IMR-90 (cell line): ENCODE measurements at regions not wholly inside any gene's neighbourhood (a gene's known extent, or its start where the extent isn't known, plus 50 kb on each side); places are given as distances from the start of the nearest gene placed in this dataset.

Source experiments
- ATAC-seq: fragments of 200-7000 bp; cut with Tn5 transposase; 2 replicates; pipeline ENCODE4 v1.9.1; 2020; ENCODE audit warnings: low read depth, mild to moderate bottlenecking, moderate library complexity
- BruUV-seq: library from RNA; stranded (reverse); fragments of 400-500 nt; replicated peaks from 2 replicates; lab custom pipeline; 2021; lab: Mats Ljungman, UMichigan
- CTCF ChIA-PET: fragments of 300-600 bp; formaldehyde crosslinking; extraction: SDS; loops from one replicate; lab custom pipeline; 2021; ENCODE audit warnings: antibody characterized with exemption; lab: Yijun Ruan, JAX
- POLR2A ChIA-PET: fragments of 300-600 bp; sonication (Branson Sonifier 250); formaldehyde crosslinking; loops from one replicate; lab custom pipeline; 2022; ENCODE audit warnings: antibody characterized with exemption; ENCODE audit not compliant: unreplicated experiment; lab: Charles Lee
- DNase-seq: peaks from one replicate; pipeline ENCODE4 v3.0.0; 2013
- H2AFZ ChIP-seq: replicated peaks from 2 replicates; pipeline ENCODE3; 2013; ENCODE audit warnings: low read length, mild to moderate bottlenecking; ENCODE audit not compliant: poor library complexity
- H2AK5ac ChIP-seq: 2 replicates; pipeline ENCODE4 v1.6.1; 2013; ENCODE audit warnings: low read depth, low read length, inconsistent platforms
- H2AK9ac ChIP-seq: replicated peaks from 2 replicates; pipeline ENCODE3; 2013; ENCODE audit warnings: mild to moderate bottlenecking, low read depth, low read length, moderate library complexity; ENCODE audit not compliant: poor library complexity
- H2BK120ac ChIP-seq: 2 replicates; pipeline ENCODE4 v1.6.1; 2013; ENCODE audit warnings: low read depth, low read length, inconsistent platforms
- H2BK15ac ChIP-seq: 3 replicates; pipeline ENCODE4 v1.6.1; 2013; ENCODE audit warnings: low read depth, low read length, inconsistent platforms
- H2BK20ac ChIP-seq: 2 replicates; pipeline ENCODE4 v1.6.1; 2013; ENCODE audit warnings: low read depth, mild to moderate bottlenecking, inconsistent platforms, low read length, moderate library complexity
- H2BK5ac ChIP-seq: 2 replicates; pipeline ENCODE4 v1.6.1; 2013; ENCODE audit warnings: mild to moderate bottlenecking, low read depth, low read length, inconsistent platforms; ENCODE audit not compliant: poor library complexity, severe bottlenecking
- H3K14ac ChIP-seq: replicated peaks from 2 replicates; pipeline ENCODE4 v1.6.1; 2013; ENCODE audit warnings: low read depth, low read length, inconsistent platforms
- H3K18ac ChIP-seq: 2 replicates; pipeline ENCODE4 v1.6.1; 2013; ENCODE audit warnings: low read depth, low read length, control low read depth
- H3K23ac ChIP-seq: 2 replicates; pipeline ENCODE4 v1.6.1; 2013; ENCODE audit warnings: low read depth, low read length, inconsistent platforms
- H3K27ac ChIP-seq: 2 replicates; pipeline ENCODE4 v1.5.1; 2013; ENCODE audit warnings: mild to moderate bottlenecking, control low read depth, low read length; ENCODE audit not compliant: insufficient read depth
- H3K27me3 ChIP-seq: 2 replicates; pipeline ENCODE4 v1.6.1; 2013; ENCODE audit warnings: low read length; ENCODE audit not compliant: control insufficient read depth, insufficient read depth
- H3K36me3 ChIP-seq: 2 replicates; pipeline ENCODE4 v1.6.1; 2013; ENCODE audit warnings: low read length, mixed read lengths; ENCODE audit not compliant: control insufficient read depth, insufficient read depth
- H3K4ac ChIP-seq: 2 replicates; pipeline ENCODE4 v1.6.1; 2013; ENCODE audit warnings: low read depth, low read length, inconsistent platforms
- H3K4me1 ChIP-seq: 2 replicates; pipeline ENCODE4 v1.6.1; 2013; ENCODE audit warnings: low read length, mixed read lengths; ENCODE audit not compliant: control insufficient read depth, insufficient read depth
- H3K4me2 ChIP-seq: 2 replicates; pipeline ENCODE4 v1.6.1; 2013; ENCODE audit warnings: low read depth, mild to moderate bottlenecking, control low read depth, low read length, moderate library complexity
- H3K4me3 ChIP-seq: 2 replicates; pipeline ENCODE4 v1.5.1; 2013; ENCODE audit warnings: low read depth, mild to moderate bottlenecking, control low read depth, low read length, moderate library complexity; ENCODE audit not compliant: insufficient read depth
- H3K56ac ChIP-seq: 2 replicates; pipeline ENCODE4 v1.6.1; 2013; ENCODE audit warnings: low read length, inconsistent platforms; ENCODE audit not compliant: insufficient read depth; ENCODE audit errors: extremely low read depth
- H3K79me1 ChIP-seq, 2 experiments: 2 replicates each; pipeline ENCODE4 v1.6.1; 2013; ENCODE audit warnings: low read length in 2 of 2, inconsistent platforms in 1 of 2, low read depth in 1 of 2
- H3K9ac ChIP-seq: 2 replicates; pipeline ENCODE4 v1.6.1; 2013; ENCODE audit warnings: low read depth, low read length, control low read depth
- H3K9me1 ChIP-seq: 2 replicates; pipeline ENCODE4 v1.6.1; 2013; ENCODE audit warnings: low read length, inconsistent platforms; ENCODE audit not compliant: insufficient read depth
- H3K9me3 ChIP-seq: 2 replicates; pipeline ENCODE4 v1.6.1; 2013; ENCODE audit warnings: low read length; ENCODE audit not compliant: control insufficient read depth, insufficient read depth
- H4K20me1 ChIP-seq: 2 replicates; pipeline ENCODE4 v1.6.1; 2013; ENCODE audit warnings: low read length, inconsistent platforms; ENCODE audit not compliant: insufficient read depth
- H4K5ac ChIP-seq: 2 replicates; pipeline ENCODE4 v1.6.1; 2013; ENCODE audit warnings: mild to moderate bottlenecking, low read depth, low read length, control low read depth
- H4K8ac ChIP-seq, 2 experiments: 2 replicates each; pipeline ENCODE4 v1.6.1; 2013; ENCODE audit warnings: low read depth in 2 of 2, low read length in 2 of 2, control low read depth in 1 of 2, inconsistent platforms in 1 of 2
- H4K91ac ChIP-seq: 2 replicates; pipeline ENCODE4 v1.6.1; 2013; ENCODE audit warnings: low read depth, low read length, inconsistent platforms; ENCODE audit not compliant: insufficient read depth
- BHLHE40 ChIP-seq: fragments of 150-350 bp; IDR thresholded peaks from 2 replicates; pipeline ENCODE4 v1.6.1; 2016; ENCODE audit warnings: mild to moderate bottlenecking, low read depth, low read length
- CEBPB ChIP-seq: IDR thresholded peaks from 2 replicates; pipeline ENCODE4 v1.6.1; 2012; ENCODE audit warnings: low read depth, low read length, improper control_type of control experiment
- CHD1 ChIP-seq: IDR thresholded peaks from 2 replicates; pipeline ENCODE4 v1.6.1; 2012; ENCODE audit warnings: low read depth, low read length, improper control_type of control experiment
- CTCF ChIP-seq: conservative IDR thresholded peaks from 2 replicates; pipeline ENCODE4 v1.5.1; 2012; ENCODE audit warnings: mild to moderate bottlenecking, low read depth, low read length, improper control_type of control experiment
- ELK1 ChIP-seq: fragments of 150-350 bp; IDR thresholded peaks from 2 replicates; pipeline ENCODE4 v1.6.1; 2016; ENCODE audit warnings: low read depth, mild to moderate bottlenecking, low read length, moderate library complexity, borderline replicate concordance
- FOS ChIP-seq: fragments of 150-350 bp; IDR thresholded peaks from 2 replicates; pipeline ENCODE4 v1.6.1; 2016; ENCODE audit warnings: low read depth, low read length
- MXI1 ChIP-seq: IDR thresholded peaks from 2 replicates; pipeline ENCODE4 v1.6.1; 2012; ENCODE audit warnings: low read depth, mild to moderate bottlenecking, low read length, moderate library complexity, borderline replicate concordance
- RAD21 ChIP-seq: IDR thresholded peaks from 2 replicates; pipeline ENCODE4 v1.6.1; 2012; ENCODE audit warnings: low read length, improper control_type of control experiment
- RCOR1 ChIP-seq: IDR thresholded peaks from 2 replicates; pipeline ENCODE4 v1.6.1; 2012; ENCODE audit warnings: mild to moderate bottlenecking, low read length, improper control_type of control experiment; ENCODE audit not compliant: insufficient replicate concordance
- SMC3 ChIP-seq: fragments of 150-350 bp; IDR thresholded peaks from 2 replicates; pipeline ENCODE4 v1.6.1; 2016; ENCODE audit warnings: low read depth, mild to moderate bottlenecking, antibody characterized with exemption, low read length, moderate library complexity
- WGBS, 2 experiments: methylation state at CpG; one replicate each; pipeline versions ENCODE4 v1.1.5 to v1.1.7; 2013; ENCODE audit warnings: missing lambda C conversion rate in 2 of 2; ENCODE audit not compliant: insufficient read length in 1 of 2; ENCODE audit errors: extremely low coverage in 2 of 2; 5-methylcytosine and 5-hydroxymethylcytosine counted together
- dilution Hi-C: fragments of 300-500 bp; cut with HindIII; formaldehyde crosslinking; loops from one replicate; pipeline ENCODE4 v1.14.3; 2018; ENCODE audit warnings: low sequenced_read_pairs; ENCODE audit not compliant: unreplicated experiment
- in situ Hi-C: fragments of 300-500 bp; cut with MboI; formaldehyde crosslinking; loops from 3 replicates; pipeline ENCODE4 v1.14.3; 2019; ENCODE audit warnings: low sequenced_read_pairs, inconsistent platforms, mixed read lengths
- intact Hi-C: fragments of 100-400 bp; cut with micrococcal nuclease; formaldehyde crosslinking; loops from 2 replicates; pipeline ENCODE4 v1.10.0; 2022

- Histone ChIP-seq H2AK9ac (no peak overlapping the region), H3K4me1 (no peaks in the 10 kb centered on the region), H3K18ac (no peak overlapping the region), H2BK20ac (no peak overlapping the region), H2BK5ac (no peak overlapping the region), H3K14ac (no peak overlapping the region), H2BK120ac (no peak overlapping the region), H3K4ac (no peak overlapping the region), H3K27ac (no peak overlapping the region), H3K9me3 (no peaks in the 10 kb centered on the region), H3K79me1 (no peaks in the 10 kb centered on the region), H3K4me2 (no peak overlapping the region), H4K5ac (no peak overlapping the region), H3K4me3 (no peak overlapping the region), H3K23ac (no peak overlapping the region), H2AK5ac (no peak overlapping the region), H3K27me3 (peaks cover 41% of the 10 kb centered on the region), H4K8ac (no peak overlapping the region), H2AFZ (no peak overlapping the region), H2BK15ac (no peak overlapping the region), H3K9me1 (no peaks in the 10 kb centered on the region), H3K36me3 (no peaks in the 10 kb centered on the region), H3K9ac (no peak overlapping the region), H4K20me1 (no peaks in the 10 kb centered on the region), H4K91ac (no peak overlapping the region), H3K56ac (no peak overlapping the region)
- ChIA-PET CTCF (no interaction called here), POLR2A (no interaction called here)
- DNase-seq (no peak), ATAC-seq (no peak)
- intact Hi-C loops, result no loop called here
- in situ Hi-C loops, result no loop called here
- TF ChIP-seq BHLHE40 (no peak), RAD21 (no peak), SMC3 (no peak), FOS (no peak), CEBPB (no peak), MXI1 (no peak), RCOR1 (no peak), ELK1 (no peak), CHD1 (no peak), CTCF (no peak)
- WGBS, 2 experiments, result 100% methylated on average over 1 of the region's 13 CpGs; no CpG with 5 or more reads in 1 of the 2 experiments
- dilution Hi-C loops, result no loop called here
- BruUV-seq, result no TSS peak
Observed at GRCh38 chr16:11448796-11449416, 103.6 kb downstream of the RMI2 start.
